ENCODE measurements at regions not wholly inside any gene's neighbourhood (a gene's known extent, or its start where the extent isn't known, plus 50 kb on each side); places are given as distances from the start of the nearest gene placed in this dataset.

GRCh38 chr9:3012842-3013241 lies 168.9 kb upstream of the PUM3 start:
- no peak overlapping the region for H2BK20ac ChIP-seq (ENCODE audit: low read length)
- no peaks in the 10 kb centered on the region for H3K36me3 ChIP-seq (ENCODE audit: control insufficient read depth in 2 of 4, insufficient read depth in 4 of 4, low read length in 3 of 4)
- no peak overlapping the region for H3K18ac ChIP-seq (ENCODE audit: extremely low read depth, low read length)
- no peak overlapping the region for H2BK120ac ChIP-seq (replicated peaks; ENCODE audit: low read depth, low read length)
- H3K79me1 ChIP-seq (ENCODE audit: low read depth, low read length), result no peaks in the 10 kb centered on the region
- no peak overlapping the region for H3K14ac ChIP-seq (ENCODE audit: insufficient read length)
- H3K23ac ChIP-seq (ENCODE audit: insufficient read length), result no peak overlapping the region
- H2AK5ac ChIP-seq (ENCODE audit: low read depth, low read length), result no peak overlapping the region
- peaks cover 0 to 4% (median under 1%) of the 10 kb centered on the region in 4 experiments; a peak in 2 of 7 replicates for H3K4me1 ChIP-seq (replicated peaks in 1 of 4; ENCODE audit: control insufficient read depth in 3 of 4, insufficient read depth in 4 of 4, low read length in 3 of 4)
- ChIA-PET CTCF (ENCODE audit: partially characterized antibody) (interaction anchor here (1.0 to 1.1 kb wide), 2 partner anchors 122 to 154 kb away, joined by 3 read pairs; no protein-coding TSS in a partner anchor), POLR2A (ENCODE audit: partially characterized antibody) (no interaction called here)
- H4K5ac ChIP-seq (ENCODE audit: insufficient read length, low read depth, low read length), result no peak overlapping the region
- no peak overlapping the region for H3K56ac ChIP-seq (replicated peaks; ENCODE audit: insufficient read length, low read depth, low read length)
- H3K4me3 ChIP-seq (ENCODE audit: extremely low read depth in 1 of 4, insufficient read depth in 2 of 4, low read depth in 3 of 4, low read length in 4 of 4), result no peak overlapping the region
- WGBS, 2 experiments (ENCODE audit: extremely low coverage in 1 of 2, insufficient coverage in 1 of 2, insufficient read length in 1 of 2, insufficient replicate concordance in 2 of 2, low coverage in 1 of 2, low lambda C conversion rate in 2 of 2, missing lambda C conversion rate in 1 of 2), result 83% methylated on average over 5 of the region's 5 CpGs; no CpG with 5 or more reads in 1 of the 2 experiments
- H3K27ac ChIP-seq (ENCODE audit: low read depth, low read length), result no peak overlapping the region
- H4K8ac ChIP-seq (ENCODE audit: extremely low read depth, insufficient read depth, low read length), result no peak overlapping the region
- H4K91ac ChIP-seq (replicated peaks; ENCODE audit: insufficient read length, low read length), result no peak overlapping the region
- no peak overlapping the region for H3K9ac ChIP-seq (replicated peaks in 1 of 4; ENCODE audit: extremely low read depth in 1 of 4, low read depth in 3 of 4, low read length in 3 of 4)
- no peak overlapping the region for H2BK5ac ChIP-seq (ENCODE audit: low read depth, low read length)
- H3K4ac ChIP-seq (replicated peaks; ENCODE audit: insufficient read length, low read depth, low read length), result no peak overlapping the region
- no peaks in the 10 kb centered on the region for H3K9me3 ChIP-seq (ENCODE audit: insufficient read depth in 2 of 2, low read depth in 1 of 2, low read length in 1 of 2)
- H2BK12ac ChIP-seq (ENCODE audit: low read depth, low read length), result no peak overlapping the region
- no peaks in the 10 kb centered on the region for H3K79me2 ChIP-seq (ENCODE audit: control insufficient read depth in 1 of 2, insufficient read depth in 2 of 2, low read length in 2 of 2)
- no peak overlapping the region for H2AFZ ChIP-seq (ENCODE audit: low read length)
- no peaks in the 10 kb centered on the region for H3K23me2 ChIP-seq (ENCODE audit: low read depth, low read length)
- no peaks in the 10 kb centered on the region for H3K27me3 ChIP-seq (replicated peaks in 1 of 4; ENCODE audit: control insufficient read depth in 3 of 4, extremely low read depth in 1 of 4, insufficient read depth in 3 of 4, low read length in 3 of 4)
- H4K20me1 ChIP-seq (replicated peaks in 1 of 2; ENCODE audit: control insufficient read depth in 1 of 2, insufficient read depth in 2 of 2, low read length in 2 of 2), result peaks cover 0 to 2% of the 10 kb centered on the region in 2 experiments
- DNase-seq (ENCODE audit: low read depth in 1 of 2, low spot score in 2 of 2) (no peak), FAIRE-seq (no peak)
- H2BK15ac ChIP-seq (ENCODE audit: low read length), result no peak overlapping the region
- no peak overlapping the region for H3K4me2 ChIP-seq (ENCODE audit: insufficient read depth in 1 of 2, low read depth in 2 of 2, low read length in 2 of 2)
- TF ChIP-seq BCL11A (IDR thresholded peaks at IDR 0.05; ENCODE audit: low read depth in 2 of 2, low read length in 2 of 2) (no peak), GTF2F1 (IDR thresholded peaks at IDR 0.05; ENCODE audit: borderline replicate concordance, low read depth, low read length) (no peak), SIX5 (IDR thresholded peaks at IDR 0.05; ENCODE audit: low read depth, low read length) (no peak), BRCA1 (IDR thresholded peaks at IDR 0.05; ENCODE audit: low read depth, low read length) (no peak), CHD1 (IDR thresholded peaks at IDR 0.05; ENCODE audit: low read depth, low read length) (no peak), SP2 (IDR thresholded peaks at IDR 0.05; ENCODE audit: low read length) (no peak), EZH2 (IDR thresholded peaks at IDR 0.05; ENCODE audit: low read depth, low read length, severe bottlenecking) (no peak), JUND (IDR thresholded peaks at IDR 0.05; ENCODE audit: low read length) (no peak), MAFK (IDR thresholded peaks at IDR 0.05; ENCODE audit: low read depth, low read length) (no peak), POU5F1 (IDR thresholded peaks at IDR 0.05; ENCODE audit: low read depth, low read length) (no peak), KDM1A (IDR thresholded peaks at IDR 0.05; ENCODE audit: borderline replicate concordance, low read length) (no peak), SIN3A (conservative IDR thresholded peaks at IDR 0.05 in 1 of 2, IDR thresholded peaks at IDR 0.05 in 1 of 2; ENCODE audit: low read depth in 1 of 2, low read length in 2 of 2) (no peak), CBX5 (IDR thresholded peaks at IDR 0.05; ENCODE audit: low read depth, low read length) (no peak), BACH1 (IDR thresholded peaks at IDR 0.05; ENCODE audit: low read length) (no peak), CTBP2 (IDR thresholded peaks at IDR 0.05; ENCODE audit: borderline replicate concordance, insufficient read depth, insufficient read length, low read length) (no peak)
- TF ChIP-seq, protein P1, sequence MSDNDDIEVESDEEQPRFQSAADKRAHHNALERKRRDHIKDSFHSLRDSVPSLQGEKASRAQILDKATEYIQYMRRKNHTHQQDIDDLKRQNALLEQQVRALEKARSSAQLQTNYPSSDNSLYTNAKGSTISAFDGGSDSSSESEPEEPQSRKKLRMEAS (IDR thresholded peaks at IDR 0.05), result no peak
